Panc1 (cell line): ENCODE measurements at regions not wholly inside any gene's neighbourhood (a gene's known extent, or its start where the extent isn't known, plus 50 kb on each side); places are given as distances from the start of the nearest gene placed in this dataset.

Experiments used
- ATAC-seq: fragments of 200-7000 bp; cut with Tn5 transposase; 2 replicates; pipeline ENCODE4 v1.9.1; 2020; ENCODE audit warnings: mild to moderate bottlenecking, moderate library complexity
- BruUV-seq: library from RNA; stranded (reverse); fragments of 400-500 nt; replicated peaks from 2 replicates; lab custom pipeline; 2021; lab: Mats Ljungman, UMichigan
- CTCF ChIA-PET: fragments of 300-600 bp; sonication (Branson Sonifier 250); formaldehyde crosslinking; loops from one replicate; lab custom pipeline; 2022; ENCODE audit warnings: antibody characterized with exemption; lab: Charles Lee
- POLR2A ChIA-PET: fragments of 300-600 bp; sonication (Branson Sonifier 250); formaldehyde crosslinking; loops from one replicate; lab custom pipeline; 2022; ENCODE audit warnings: antibody characterized with exemption; lab: Charles Lee
- DNase-seq: peaks from one replicate; pipeline ENCODE4 v3.0.0-alpha.2; 2010; ENCODE audit warnings: low read depth, low spot score
- H3K27ac ChIP-seq: 2 replicates; pipeline ENCODE4 v1.5.1; 2011; ENCODE audit warnings: mild to moderate bottlenecking, low read length, inconsistent platforms
- H3K27me3 ChIP-seq: fragments of 200-500 bp; sonication (Bioruptor generic); 2 replicates; pipeline ENCODE4 v1.6.0; 2014; ENCODE audit warnings: low read length, inconsistent platforms; ENCODE audit not compliant: control insufficient read depth, insufficient read depth
- H3K36me3 ChIP-seq: fragments of 200-500 bp; sonication (Bioruptor generic); 2 replicates; pipeline ENCODE4 v1.5.1; 2014; ENCODE audit warnings: inconsistent platforms, mild to moderate bottlenecking, low read length, moderate library complexity; ENCODE audit not compliant: control insufficient read depth, insufficient read depth
- H3K4me1 ChIP-seq: 2 replicates; pipeline ENCODE4 v1.5.1; 2011; ENCODE audit warnings: inconsistent platforms, mild to moderate bottlenecking, low read length, moderate library complexity; ENCODE audit not compliant: control insufficient read depth, insufficient read depth
- H3K4me3 ChIP-seq, 2 experiments: 2 replicates each; pipeline ENCODE4 v1.5.1; 2011 to 2012; ENCODE audit warnings: low read depth in 2 of 2, low read length in 2 of 2, mild to moderate bottlenecking in 2 of 2, inconsistent platforms in 1 of 2, moderate library complexity in 1 of 2
- H3K9me3 ChIP-seq: fragments of 200-500 bp; sonication (Bioruptor generic); 2 replicates; pipeline ENCODE4 v1.5.1; 2014; ENCODE audit warnings: low read depth, mild to moderate bottlenecking, inconsistent platforms, low read length, moderate library complexity; ENCODE audit not compliant: control insufficient read depth, insufficient read depth
- POLR2AphosphoS5 ChIP-seq: IDR thresholded peaks from 2 replicates; pipeline ENCODE4 v1.6.1; 2012; ENCODE audit warnings: mild to moderate bottlenecking, low read depth, low read length, moderate library complexity
- SIN3A ChIP-seq: IDR thresholded peaks from 2 replicates; pipeline ENCODE4 v1.6.1; 2012; ENCODE audit warnings: low read depth, mild to moderate bottlenecking, low read length, moderate library complexity, borderline replicate concordance; ENCODE audit not compliant: insufficient read depth
- TCF7L2 ChIP-seq: IDR thresholded peaks from 2 replicates; pipeline ENCODE4 v1.6.1; 2011; ENCODE audit warnings: mild to moderate bottlenecking, low read depth, low read length, inconsistent platforms
- in situ Hi-C: cut with HindIII; loops from 2 replicates; pipeline ENCODE4 v1.10.0; 2016; ENCODE audit warnings: low sequenced_read_pairs, low pct_unique_long_range_greater_than_20kb
- intact Hi-C: fragments of 100-400 bp; cut with micrococcal nuclease; formaldehyde crosslinking; loops from one replicate; pipeline ENCODE4 v1.10.0; 2022; ENCODE audit not compliant: unreplicated experiment
- TF ChIP-seq, protein P1 (sequence below): fragments of 450-650 bp; IDR thresholded peaks from 2 replicates; pipeline ENCODE4 v1.5.1; 2017; ENCODE audit warnings: mild to moderate bottlenecking
- TF ChIP-seq, protein P2 (sequence below), 2 experiments: IDR thresholded peaks; 2 replicates each; pipeline ENCODE4 v1.6.1; 2011 to 2012; ENCODE audit warnings: low read depth in 2 of 2, control low read depth in 1 of 2, low read length in 1 of 2, mild to moderate bottlenecking in 1 of 2, moderate library complexity in 1 of 2; ENCODE audit not compliant: insufficient read depth in 1 of 2

- BruUV-seq: no TSS peak
- no peaks in the 10 kb centered on the region for H3K4me1 ChIP-seq
- ChIA-PET POLR2A (no interaction called here), CTCF (no interaction called here)
- DNase-seq (no peak), ATAC-seq (no peak)
- no peak for TF ChIP-seq TCF7L2
- TF ChIP-seq SIN3A: no peak
- no peak for TF ChIP-seq POLR2AphosphoS5
- TF ChIP-seq, protein P1, sequence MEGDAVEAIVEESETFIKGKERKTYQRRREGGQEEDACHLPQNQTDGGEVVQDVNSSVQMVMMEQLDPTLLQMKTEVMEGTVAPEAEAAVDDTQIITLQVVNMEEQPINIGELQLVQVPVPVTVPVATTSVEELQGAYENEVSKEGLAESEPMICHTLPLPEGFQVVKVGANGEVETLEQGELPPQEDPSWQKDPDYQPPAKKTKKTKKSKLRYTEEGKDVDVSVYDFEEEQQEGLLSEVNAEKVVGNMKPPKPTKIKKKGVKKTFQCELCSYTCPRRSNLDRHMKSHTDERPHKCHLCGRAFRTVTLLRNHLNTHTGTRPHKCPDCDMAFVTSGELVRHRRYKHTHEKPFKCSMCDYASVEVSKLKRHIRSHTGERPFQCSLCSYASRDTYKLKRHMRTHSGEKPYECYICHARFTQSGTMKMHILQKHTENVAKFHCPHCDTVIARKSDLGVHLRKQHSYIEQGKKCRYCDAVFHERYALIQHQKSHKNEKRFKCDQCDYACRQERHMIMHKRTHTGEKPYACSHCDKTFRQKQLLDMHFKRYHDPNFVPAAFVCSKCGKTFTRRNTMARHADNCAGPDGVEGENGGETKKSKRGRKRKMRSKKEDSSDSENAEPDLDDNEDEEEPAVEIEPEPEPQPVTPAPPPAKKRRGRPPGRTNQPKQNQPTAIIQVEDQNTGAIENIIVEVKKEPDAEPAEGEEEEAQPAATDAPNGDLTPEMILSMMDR: no peak
- TF ChIP-seq, protein P2, sequence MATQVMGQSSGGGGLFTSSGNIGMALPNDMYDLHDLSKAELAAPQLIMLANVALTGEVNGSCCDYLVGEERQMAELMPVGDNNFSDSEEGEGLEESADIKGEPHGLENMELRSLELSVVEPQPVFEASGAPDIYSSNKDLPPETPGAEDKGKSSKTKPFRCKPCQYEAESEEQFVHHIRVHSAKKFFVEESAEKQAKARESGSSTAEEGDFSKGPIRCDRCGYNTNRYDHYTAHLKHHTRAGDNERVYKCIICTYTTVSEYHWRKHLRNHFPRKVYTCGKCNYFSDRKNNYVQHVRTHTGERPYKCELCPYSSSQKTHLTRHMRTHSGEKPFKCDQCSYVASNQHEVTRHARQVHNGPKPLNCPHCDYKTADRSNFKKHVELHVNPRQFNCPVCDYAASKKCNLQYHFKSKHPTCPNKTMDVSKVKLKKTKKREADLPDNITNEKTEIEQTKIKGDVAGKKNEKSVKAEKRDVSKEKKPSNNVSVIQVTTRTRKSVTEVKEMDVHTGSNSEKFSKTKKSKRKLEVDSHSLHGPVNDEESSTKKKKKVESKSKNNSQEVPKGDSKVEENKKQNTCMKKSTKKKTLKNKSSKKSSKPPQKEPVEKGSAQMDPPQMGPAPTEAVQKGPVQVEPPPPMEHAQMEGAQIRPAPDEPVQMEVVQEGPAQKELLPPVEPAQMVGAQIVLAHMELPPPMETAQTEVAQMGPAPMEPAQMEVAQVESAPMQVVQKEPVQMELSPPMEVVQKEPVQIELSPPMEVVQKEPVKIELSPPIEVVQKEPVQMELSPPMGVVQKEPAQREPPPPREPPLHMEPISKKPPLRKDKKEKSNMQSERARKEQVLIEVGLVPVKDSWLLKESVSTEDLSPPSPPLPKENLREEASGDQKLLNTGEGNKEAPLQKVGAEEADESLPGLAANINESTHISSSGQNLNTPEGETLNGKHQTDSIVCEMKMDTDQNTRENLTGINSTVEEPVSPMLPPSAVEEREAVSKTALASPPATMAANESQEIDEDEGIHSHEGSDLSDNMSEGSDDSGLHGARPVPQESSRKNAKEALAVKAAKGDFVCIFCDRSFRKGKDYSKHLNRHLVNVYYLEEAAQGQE (IDR thresholded peaks at IDR 0.05; ENCODE audit: insufficient read depth in 1 of 2, low read depth in 2 of 2, low read length in 1 of 2): no peak
- peaks cover 5% of the 10 kb centered on the region; the same call in 1 of the 2 replicates for H3K9me3 ChIP-seq
- no peak overlapping the region for H3K27ac ChIP-seq
- intact Hi-C loops (no loop called here), in situ Hi-C loops (no loop called here)
- H3K27me3 ChIP-seq: no peaks in the 10 kb centered on the region
- no peaks in the 10 kb centered on the region for H3K36me3 ChIP-seq
- no peak overlapping the region for H3K4me3 ChIP-seq
Measured at GRCh38 chr19:34575206-34575605, 93.6 kb downstream of the WTIP start.

GRCh38 chr19:34574704-34575103, 93.1 kb downstream of the WTIP start:
- peaks cover 5% of the 10 kb centered on the region; the same call in 1 of the 2 replicates for H3K9me3 ChIP-seq
- no peak for DNase-seq
- H3K4me1 ChIP-seq: no peaks in the 10 kb centered on the region
- H3K4me3 ChIP-seq: no peak overlapping the region
- intact Hi-C loops: no loop called here
- in situ Hi-C loops: no loop called here
- CTCF ChIA-PET: no interaction called here
- POLR2A ChIA-PET: no interaction called here
- no peak for ATAC-seq
- no peaks in the 10 kb centered on the region for H3K36me3 ChIP-seq
- no peak overlapping the region for H3K27ac ChIP-seq
- no peaks in the 10 kb centered on the region for H3K27me3 ChIP-seq
- no peak for TF ChIP-seq POLR2AphosphoS5
- TF ChIP-seq, protein P2 (IDR thresholded peaks at IDR 0.05; ENCODE audit: insufficient read depth in 1 of 2, low read depth in 2 of 2, low read length in 1 of 2): no peak
- no peak for TF ChIP-seq TCF7L2
- no peak for TF ChIP-seq SIN3A
- TF ChIP-seq, protein P1: no peak
- BruUV-seq: no TSS peak
